Suppressor macrophage treated with lipopolysaccharide for 4 hours (primary cell): ENCODE measurements at regions not wholly inside any gene's neighbourhood (a gene's known extent, or its start where the extent isn't known, plus 50 kb on each side); places are given as distances from the start of the nearest gene placed in this dataset.

Experiments
- DNase-seq: peaks from one replicate; pipeline ENCODE4 v3.0.0-alpha.2; 2020

GRCh38 chr4:11182031-11182430 is 246.7 kb downstream of the HS3ST1 start:
- DNase-seq, result no peak

GRCh38 chr4:11179796-11180195 is 248.9 kb downstream of the HS3ST1 start:
- DNase-seq, result peak; percentile 1

- no peak for DNase-seq
Observed at GRCh38 chr4:11178433-11178832, 250.3 kb downstream of the HS3ST1 start.

GRCh38 chr4:11175374-11175773 is 253.3 kb downstream of the HS3ST1 start:
- DNase-seq, result no peak

GRCh38 chr4:11166606-11167005 is 262.1 kb downstream of the HS3ST1 start:
- DNase-seq, result no peak

GRCh38 chr4:11166034-11166433 is 262.7 kb downstream of the HS3ST1 start:
- no peak for DNase-seq

- no peak for DNase-seq
Observed at GRCh38 chr4:11165052-11165451, 263.6 kb downstream of the HS3ST1 start.

GRCh38 chr4:11160288-11160687 is 268.4 kb downstream of the HS3ST1 start:
- no peak for DNase-seq

- DNase-seq, result no peak
Observed at GRCh38 chr4:11158971-11159370, 269.7 kb downstream of the HS3ST1 start.

GRCh38 chr4:11155208-11155867 is 273.4 kb downstream of the HS3ST1 start:
- DNase-seq, result no peak

- no peak for DNase-seq
Observed at GRCh38 chr4:11153171-11153750, 275.4 kb downstream of the HS3ST1 start.

GRCh38 chr4:11152684-11153083 is 276.0 kb downstream of the HS3ST1 start:
- DNase-seq, result no peak

GRCh38 chr4:11151500-11151899 is 277.2 kb downstream of the HS3ST1 start:
- DNase-seq, result no peak

- DNase-seq, result no peak
Observed at GRCh38 chr4:11149612-11150259, 279.0 kb downstream of the HS3ST1 start.

GRCh38 chr4:11139871-11140270 is 288.8 kb downstream of the HS3ST1 start:
- DNase-seq, result no peak

- DNase-seq, result no peak
Observed at GRCh38 chr4:11138964-11139363, 289.7 kb downstream of the HS3ST1 start.

- no peak for DNase-seq
Observed at GRCh38 chr4:11134705-11135104, 294.0 kb downstream of the HS3ST1 start.

GRCh38 chr4:11133868-11134267 is 294.8 kb downstream of the HS3ST1 start:
- DNase-seq, result no peak

GRCh38 chr4:11132478-11132877 is 296.2 kb downstream of the HS3ST1 start:
- no peak for DNase-seq

GRCh38 chr4:11131491-11131890 is 297.2 kb downstream of the HS3ST1 start:
- no peak for DNase-seq

- DNase-seq, result no peak
Observed at GRCh38 chr4:11130195-11130970, 298.3 kb downstream of the HS3ST1 start.

- DNase-seq, result no peak
Observed at GRCh38 chr4:11120435-11120834, 308.3 kb downstream of the HS3ST1 start.

GRCh38 chr4:11119474-11119873 is 309.2 kb downstream of the HS3ST1 start:
- no peak for DNase-seq

- no peak for DNase-seq
Observed at GRCh38 chr4:11118513-11118912, 310.2 kb downstream of the HS3ST1 start.
